ENCODE measurements at regions not wholly inside any gene's neighbourhood (a gene's known extent, or its start where the extent isn't known, plus 50 kb on each side); places are given as distances from the start of the nearest gene placed in this dataset.
A peak's percentile ranks its signal among the peaks of the same experiment; 100 is the strongest.

- DNase-seq (ENCODE audit: low read depth, low spot score): no peak
These were observed 106.1 kb upstream of the RFLNA start for GRCh38 chr12:124188561-124189405.

- DNase-seq (ENCODE audit: low read depth, low spot score): no peak
These were observed 104.4 kb upstream of the RFLNA start for GRCh38 chr12:124190312-124191023.

- DNase-seq (ENCODE audit: low read depth, low spot score): peak; percentile 33
These were observed 103.9 kb upstream of the RFLNA start for GRCh38 chr12:124191024-124191359.

DNA sequence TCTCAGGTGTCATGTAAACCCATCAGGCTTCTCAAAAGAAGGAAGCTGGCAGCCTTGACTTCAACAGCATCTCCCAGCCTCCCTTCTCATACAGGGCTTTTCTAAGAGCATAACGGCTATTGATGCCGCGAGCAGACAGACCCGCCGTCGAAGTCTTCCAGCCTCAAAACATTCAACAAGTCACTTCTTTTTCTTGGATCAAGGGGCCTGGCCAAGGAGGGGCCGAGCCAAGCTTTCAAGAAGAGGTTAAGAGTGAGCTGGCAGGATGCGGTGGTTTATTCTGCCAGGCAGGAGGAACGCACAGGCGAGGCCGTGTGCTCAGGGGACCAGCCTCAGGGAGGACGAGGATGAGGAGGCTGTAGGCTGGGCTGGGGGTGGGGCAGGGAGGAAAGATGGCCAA is 102.9 kb upstream of the RFLNA start:
- no peak for DNase-seq (ENCODE audit: low read depth, low spot score)

DNA sequence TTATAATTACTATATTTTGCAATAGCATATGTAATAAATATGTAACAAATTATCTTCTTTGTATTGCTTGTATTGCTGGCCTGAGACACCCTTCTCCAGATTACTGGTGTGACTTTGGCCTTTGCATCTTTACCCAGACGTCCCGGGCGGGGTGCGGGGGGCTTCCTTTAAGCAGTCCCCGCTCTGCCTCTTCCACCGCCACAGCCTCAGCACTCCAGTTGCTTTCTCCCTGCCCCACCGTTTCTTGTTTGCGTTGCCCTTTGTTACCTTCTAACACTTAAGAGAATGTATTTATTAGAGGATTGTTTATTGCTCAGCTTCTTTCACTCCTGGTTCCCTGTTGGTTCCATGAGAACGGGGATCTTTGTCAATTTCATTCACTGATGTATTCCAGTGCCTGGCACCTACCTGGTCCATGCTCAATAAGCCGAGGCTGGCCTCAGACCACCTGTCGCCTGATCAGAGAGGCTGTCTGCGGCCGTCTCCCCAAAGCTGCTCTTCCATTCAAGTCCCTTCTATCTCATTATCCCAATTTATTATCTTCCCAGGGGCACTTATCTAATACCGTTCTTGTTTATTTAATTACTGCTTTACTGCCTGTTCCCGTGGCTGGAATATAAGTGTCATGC is 100.5 kb upstream of the RFLNA start:
- DNase-seq (ENCODE audit: low read depth, low spot score): no peak

DNA sequence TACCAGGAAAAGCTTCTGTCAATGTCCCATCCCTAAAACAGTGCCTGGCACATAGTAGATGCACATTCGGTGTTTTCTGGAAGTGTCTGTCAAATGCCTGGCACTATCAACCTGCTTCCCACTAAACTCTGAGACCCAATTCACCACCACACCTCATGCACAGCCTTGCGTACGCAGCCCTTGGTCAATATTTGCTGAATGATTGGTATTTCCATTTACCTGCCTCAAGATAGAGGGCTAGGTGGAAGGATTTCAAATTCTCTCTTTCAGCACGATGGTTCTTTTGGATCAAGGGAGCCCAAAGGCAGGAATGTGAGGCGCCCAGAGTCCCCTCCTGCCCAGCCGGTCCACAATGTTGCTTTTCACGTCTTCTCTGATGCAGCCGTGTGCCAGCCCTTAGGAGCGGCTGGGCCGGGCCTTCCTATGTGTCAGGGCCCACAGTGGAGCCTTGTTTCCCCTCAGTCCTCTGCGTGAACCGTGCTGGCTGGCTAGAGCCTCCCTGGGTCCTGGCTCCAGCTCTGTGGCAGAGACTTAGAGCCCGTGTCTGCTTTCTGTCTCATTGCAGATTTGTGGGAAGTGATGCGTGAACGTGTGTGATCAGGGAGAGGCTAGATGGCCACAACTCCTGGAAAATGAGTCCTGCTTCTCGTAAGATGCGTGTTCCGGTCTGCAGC is 99.9 kb upstream of the RFLNA start:
- DNase-seq (ENCODE audit: low read depth, low spot score): no peak

DNA sequence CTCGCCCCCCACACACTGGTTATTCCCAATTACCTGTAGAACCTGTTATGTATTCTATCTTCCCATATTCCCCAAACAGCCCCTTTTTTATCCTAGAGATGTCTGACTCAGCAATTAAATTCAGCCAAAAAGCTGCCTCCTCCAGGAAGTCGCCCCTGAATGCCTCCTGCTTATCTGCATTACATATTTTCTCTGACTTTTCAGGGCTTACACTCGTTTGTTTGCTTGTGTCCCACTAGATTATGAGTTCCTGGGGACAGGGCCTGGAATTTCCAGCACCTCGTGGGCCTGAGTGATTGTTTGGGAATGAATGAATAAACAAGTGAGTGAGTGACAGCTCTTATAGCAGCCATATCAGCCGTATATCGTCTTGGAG is 99.3 kb upstream of the RFLNA start:
- DNase-seq (ENCODE audit: low read depth, low spot score): no peak

GRCh38 chr12:124196236-124196635 is 98.7 kb upstream of the RFLNA start:
- DNase-seq (ENCODE audit: low read depth, low spot score): no peak

DNA sequence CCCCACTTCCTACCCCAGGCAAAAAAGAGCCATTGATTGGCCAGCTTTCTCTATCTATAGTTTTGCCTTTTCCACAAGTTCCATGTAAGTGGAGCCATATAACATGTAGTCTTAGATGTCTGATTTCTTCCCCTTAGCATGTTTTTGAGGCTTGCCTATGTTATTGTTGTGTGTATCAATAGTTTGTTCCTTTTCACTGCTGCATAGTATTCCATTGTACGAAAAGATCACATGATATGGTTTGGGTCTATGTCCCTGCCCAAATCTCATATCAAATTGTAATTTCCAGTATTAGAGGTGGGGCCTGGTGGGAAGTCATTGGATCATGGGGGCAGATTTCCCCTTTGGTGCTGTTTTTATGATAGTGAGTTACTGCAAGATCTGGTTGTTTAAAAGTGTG is 93.6 kb upstream of the RFLNA start:
- DNase-seq (ENCODE audit: low read depth, low spot score): no peak

DNA sequence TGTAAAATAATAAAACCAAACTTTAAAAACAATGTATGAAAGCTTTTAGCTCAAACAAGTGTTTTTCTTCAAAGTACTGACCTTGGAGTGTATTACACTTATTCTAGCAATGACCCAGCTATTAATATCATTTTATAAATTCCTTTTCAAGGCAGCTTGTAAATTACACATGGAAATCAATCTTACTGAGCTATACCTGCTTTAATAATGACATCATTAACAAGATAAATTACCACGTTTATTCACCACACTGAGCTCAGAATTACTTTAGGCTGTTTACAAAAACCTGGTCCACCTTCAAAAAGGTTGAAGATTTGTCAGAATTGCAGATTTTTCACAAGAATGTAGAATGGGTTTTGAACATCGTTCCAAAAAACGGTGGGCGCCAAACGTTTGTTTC is 91.7 kb upstream of the RFLNA start:
- no peak for DNase-seq (ENCODE audit: low read depth, low spot score)

- no peak for DNase-seq (ENCODE audit: low read depth, low spot score)
These were observed 89.5 kb upstream of the RFLNA start for GRCh38 chr12:124205405-124205804.

- no peak for DNase-seq (ENCODE audit: low read depth, low spot score)
These were observed 87.8 kb upstream of the RFLNA start for GRCh38 chr12:124207049-124207448.

GRCh38 chr12:124207617-124208016 is 87.3 kb upstream of the RFLNA start:
- DNase-seq (ENCODE audit: low read depth, low spot score): no peak

- DNase-seq (ENCODE audit: low read depth, low spot score): no peak
These were observed 86.4 kb upstream of the RFLNA start for GRCh38 chr12:124208489-124208888.

- DNase-seq (ENCODE audit: low read depth, low spot score): no peak
These were observed 83.8 kb upstream of the RFLNA start for GRCh38 chr12:124210991-124211577.

DNA sequence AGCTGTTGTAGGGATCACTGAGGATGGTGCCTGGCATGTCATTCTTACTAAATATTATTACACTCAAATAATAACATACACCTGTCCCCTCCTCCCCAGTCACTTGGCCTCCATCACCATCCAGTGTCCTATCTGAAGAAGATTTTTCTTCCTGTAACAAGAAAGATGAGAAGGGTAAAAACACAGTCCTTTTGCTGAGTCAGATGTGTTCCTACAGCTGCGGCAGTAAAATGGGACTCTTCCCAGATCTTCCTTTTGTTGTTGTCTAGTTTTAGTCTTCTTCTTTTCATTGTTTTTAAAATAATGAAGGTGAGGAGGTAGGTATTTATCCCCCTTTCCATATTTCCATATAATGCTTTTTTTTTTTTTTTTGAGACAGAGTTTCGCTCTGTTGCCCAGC is 83.1 kb upstream of the RFLNA start:
- DNase-seq (ENCODE audit: low read depth, low spot score): no peak

GRCh38 chr12:124213666-124214347 is 81.1 kb upstream of the RFLNA start:
- no peak for DNase-seq (ENCODE audit: low read depth, low spot score)

DNA sequence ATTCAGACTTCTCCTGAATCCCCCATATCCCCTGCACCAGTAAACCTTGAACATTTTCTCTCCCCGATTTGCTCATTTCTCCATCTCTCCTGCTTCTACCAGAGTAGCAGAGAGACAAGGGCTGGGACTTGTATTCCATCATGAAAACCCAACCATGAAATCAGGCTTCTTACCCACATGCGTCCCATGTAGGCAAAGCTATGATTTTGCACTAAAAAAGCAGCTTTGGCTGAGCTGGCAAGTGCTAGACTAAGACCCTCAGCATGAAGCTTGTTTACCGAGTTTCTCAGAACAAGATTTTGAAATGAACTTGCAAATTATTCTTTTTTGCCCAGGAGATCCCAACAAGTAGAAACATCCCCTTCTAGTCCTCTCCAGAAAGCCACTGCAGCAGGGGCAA is 80.3 kb upstream of the RFLNA start:
- no peak for DNase-seq (ENCODE audit: low read depth, low spot score)

DNA sequence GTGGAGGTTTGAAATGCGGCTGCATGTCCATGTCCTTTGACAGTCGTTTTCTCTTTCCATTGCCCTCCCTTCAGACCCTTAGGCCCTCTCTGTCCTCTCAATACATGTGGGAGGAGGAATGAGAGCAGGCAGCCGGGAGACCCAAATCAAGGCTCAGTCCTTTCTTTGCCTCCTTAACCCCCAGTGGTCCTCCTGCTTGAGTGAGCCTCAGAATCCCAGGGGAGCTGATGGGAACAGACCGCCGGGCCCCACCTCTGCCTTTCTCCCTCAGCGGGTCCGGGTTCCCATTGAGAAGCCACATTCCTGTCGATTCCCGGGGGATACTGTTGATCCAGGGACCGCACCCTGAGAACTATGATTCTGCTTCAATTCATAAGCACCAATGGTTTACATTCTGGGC is 77.9 kb upstream of the RFLNA start:
- DNase-seq (ENCODE audit: low read depth, low spot score): no peak

- DNase-seq (ENCODE audit: low read depth, low spot score): no peak
These were observed 77.2 kb upstream of the RFLNA start for GRCh38 chr12:124217508-124218242.

DNA sequence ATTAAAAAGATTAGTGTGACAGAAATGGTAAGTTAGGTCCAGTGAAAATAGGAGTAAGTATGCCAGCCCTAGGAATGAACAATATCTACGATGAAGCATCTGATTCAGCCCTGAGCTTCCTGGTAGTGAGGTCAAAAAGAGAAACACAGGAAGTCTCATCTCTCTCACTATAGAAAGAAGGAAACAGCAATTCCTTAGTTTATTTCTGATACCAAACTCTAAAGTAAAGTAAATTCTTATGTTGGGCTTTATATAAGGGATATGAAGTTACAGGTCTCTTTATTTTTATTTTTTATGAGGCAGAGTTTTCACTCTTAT is 76.7 kb upstream of the RFLNA start:
- DNase-seq (ENCODE audit: low read depth, low spot score): no peak
